GM21447 (cell line): ENCODE measurements at regions not wholly inside any gene's neighbourhood (a gene's known extent, or its start where the extent isn't known, plus 50 kb on each side); places are given as distances from the start of the nearest gene placed in this dataset.
"Not testable (repeated sequence)": the region's sequence is repeated elsewhere in the genome, so short reads cannot be mapped to it uniquely, and the experiment has no call there.

ENCODE experiments used
- ATAC-seq: cut with Tn5 transposase; IDR thresholded peaks from one replicate; pipeline ENCODE4 v1.9.1; 2021; ENCODE audit not compliant: unreplicated experiment

- no peak for ATAC-seq
Measured at GRCh38 chr5:131005963-131006684, 158.9 kb downstream of the HINT1 start.

GRCh38 chr5:131001507-131001906 lies 163.5 kb downstream of the HINT1 start:
- no peak for ATAC-seq

GRCh38 chr5:131000289-131000688 lies 164.8 kb downstream of the HINT1 start:
- ATAC-seq, result no peak

GRCh38 chr5:130996720-130997119 lies 168.3 kb downstream of the HINT1 start:
- not testable (repeated sequence) for ATAC-seq

GRCh38 chr5:130995851-130996250 lies 169.2 kb downstream of the HINT1 start:
- ATAC-seq, result no peak

GRCh38 chr5:130995254-130995515 lies 169.9 kb downstream of the HINT1 start:
- ATAC-seq, result no peak

GRCh38 chr5:130994496-130995253 lies 170.4 kb downstream of the HINT1 start:
- ATAC-seq, result no peak

GRCh38 chr5:130992621-130993020 lies 172.4 kb downstream of the HINT1 start:
- no peak for ATAC-seq

- no peak for ATAC-seq
Measured at GRCh38 chr5:130992095-130992494, 173.0 kb downstream of the HINT1 start.

- no peak for ATAC-seq
Measured at GRCh38 chr5:130985776-130986175, 179.3 kb downstream of the HINT1 start.

GRCh38 chr5:130981663-130982062 lies 183.4 kb downstream of the HINT1 start:
- ATAC-seq, result no peak

- ATAC-seq, result no peak
Measured at GRCh38 chr5:130978475-130978874, 186.6 kb downstream of the HINT1 start.

- ATAC-seq, result no peak
Measured at GRCh38 chr5:130976493-130976892, 188.6 kb downstream of the HINT1 start.

- no peak for ATAC-seq
Measured at GRCh38 chr5:130975847-130976246, 189.2 kb downstream of the HINT1 start.

- no peak for ATAC-seq
Measured at GRCh38 chr5:130975299-130975698, 189.8 kb downstream of the HINT1 start.

- ATAC-seq, result no peak
Measured at GRCh38 chr5:130974021-130974683, 190.9 kb downstream of the HINT1 start.

GRCh38 chr5:130966990-130967525 lies 198.0 kb downstream of the HINT1 start:
- ATAC-seq, result no peak

- no peak for ATAC-seq
Measured at GRCh38 chr5:130965920-130966319, 199.1 kb downstream of the HINT1 start.

GRCh38 chr5:130965360-130965759 lies 199.7 kb downstream of the HINT1 start:
- ATAC-seq, result no peak

GRCh38 chr5:130964231-130965202 lies 200.5 kb downstream of the HINT1 start:
- ATAC-seq, result no peak

- ATAC-seq, result no peak
Measured at GRCh38 chr5:130963798-130964197, 201.3 kb downstream of the HINT1 start.
